Tibial nerve (tissue), 4 donors: ENCODE measurements at regions not wholly inside any gene's neighbourhood (a gene's known extent, or its start where the extent isn't known, plus 50 kb on each side); places are given as distances from the start of the nearest gene placed in this dataset.

Experiments
- EP300 ChIP-seq, 2 donors: sonication (generic); formaldehyde crosslinking; IDR thresholded peaks; one replicate each; pipeline ENCODE4 v1.6.1; 2017; ENCODE audit warnings: antibody characterized with exemption in 2 of 2, mild to moderate bottlenecking in 1 of 2
- POLR2A ChIP-seq, 2 donors: fragments of 450-650 bp; IDR thresholded peaks; one replicate each; pipeline ENCODE4 v1.6.1; 2017; ENCODE audit warnings: antibody characterized with exemption in 2 of 2, mild to moderate bottlenecking in 2 of 2, moderate library complexity in 2 of 2
- TF ChIP-seq, protein P1 (sequence below), 5 experiments: fragments of 200-600 bp in 3 of 5; fragments of 450-650 bp in 2 of 5; sonication (generic) in 3 of 5; IDR thresholded peaks; one replicate each; pipeline ENCODE4 v1.5.1; 2016 to 2019; ENCODE audit warnings: antibody characterized with exemption in 5 of 5, mild to moderate bottlenecking in 3 of 5, moderate library complexity in 2 of 5

DNA sequence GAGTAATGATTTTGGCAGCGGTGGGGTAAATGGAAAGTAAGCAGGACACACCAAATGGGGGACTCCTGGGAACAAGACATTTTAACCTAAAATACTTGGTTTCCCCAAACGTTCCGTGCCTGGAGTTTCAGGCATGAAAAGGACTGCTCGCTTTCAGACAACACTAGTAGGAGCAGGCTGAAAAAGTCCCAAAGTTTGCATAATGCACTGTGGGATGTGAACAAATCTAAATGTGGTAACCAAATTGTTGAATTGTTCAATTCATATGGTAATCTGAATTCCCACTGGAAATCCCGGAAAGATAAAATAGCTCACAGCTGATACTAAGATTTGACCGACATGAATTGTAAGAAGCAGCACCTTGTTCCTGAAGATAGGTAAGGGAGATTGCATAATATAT is 467.2 kb upstream of the ARGLU1 start:
- TF ChIP-seq EP300 (IDR thresholded peaks at IDR 0.05) (no peak), POLR2A (IDR thresholded peaks at IDR 0.05) (no peak)
- TF ChIP-seq, protein P1, sequence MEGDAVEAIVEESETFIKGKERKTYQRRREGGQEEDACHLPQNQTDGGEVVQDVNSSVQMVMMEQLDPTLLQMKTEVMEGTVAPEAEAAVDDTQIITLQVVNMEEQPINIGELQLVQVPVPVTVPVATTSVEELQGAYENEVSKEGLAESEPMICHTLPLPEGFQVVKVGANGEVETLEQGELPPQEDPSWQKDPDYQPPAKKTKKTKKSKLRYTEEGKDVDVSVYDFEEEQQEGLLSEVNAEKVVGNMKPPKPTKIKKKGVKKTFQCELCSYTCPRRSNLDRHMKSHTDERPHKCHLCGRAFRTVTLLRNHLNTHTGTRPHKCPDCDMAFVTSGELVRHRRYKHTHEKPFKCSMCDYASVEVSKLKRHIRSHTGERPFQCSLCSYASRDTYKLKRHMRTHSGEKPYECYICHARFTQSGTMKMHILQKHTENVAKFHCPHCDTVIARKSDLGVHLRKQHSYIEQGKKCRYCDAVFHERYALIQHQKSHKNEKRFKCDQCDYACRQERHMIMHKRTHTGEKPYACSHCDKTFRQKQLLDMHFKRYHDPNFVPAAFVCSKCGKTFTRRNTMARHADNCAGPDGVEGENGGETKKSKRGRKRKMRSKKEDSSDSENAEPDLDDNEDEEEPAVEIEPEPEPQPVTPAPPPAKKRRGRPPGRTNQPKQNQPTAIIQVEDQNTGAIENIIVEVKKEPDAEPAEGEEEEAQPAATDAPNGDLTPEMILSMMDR (IDR thresholded peaks at IDR 0.05), result no peak
